ENCODE measurements at regions not wholly inside any gene's neighbourhood (a gene's known extent, or its start where the extent isn't known, plus 50 kb on each side); places are given as distances from the start of the nearest gene placed in this dataset.
"Not testable (repeated sequence)": the region's sequence is repeated elsewhere in the genome, so short reads cannot be mapped to it uniquely, and the experiment has no call there.

GRCh38 chr14:84401631-84402030 lies 1128.3 kb upstream of the FLRT2 start:
- no peak for DNase-seq

DNA sequence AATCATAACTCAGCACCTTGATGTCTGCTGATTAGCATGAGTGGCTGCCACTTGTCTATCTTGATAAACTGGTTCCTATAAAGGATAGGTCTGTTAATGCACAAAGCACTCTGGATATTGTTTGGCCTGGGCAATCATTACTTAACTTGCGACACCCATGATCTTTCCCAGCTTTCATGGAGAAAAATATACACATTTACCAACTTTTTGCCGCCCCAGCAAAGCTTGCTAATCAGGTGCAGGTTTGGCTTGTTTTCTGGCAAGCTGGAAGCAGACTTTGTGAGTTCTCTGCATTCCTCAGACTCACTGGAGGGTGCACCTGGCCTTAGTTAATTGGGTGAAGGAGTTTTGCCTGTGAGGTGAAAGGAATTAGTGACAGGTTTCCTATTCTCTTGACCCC lies 1126.4 kb upstream of the FLRT2 start:
- DNase-seq = no peak

DNA sequence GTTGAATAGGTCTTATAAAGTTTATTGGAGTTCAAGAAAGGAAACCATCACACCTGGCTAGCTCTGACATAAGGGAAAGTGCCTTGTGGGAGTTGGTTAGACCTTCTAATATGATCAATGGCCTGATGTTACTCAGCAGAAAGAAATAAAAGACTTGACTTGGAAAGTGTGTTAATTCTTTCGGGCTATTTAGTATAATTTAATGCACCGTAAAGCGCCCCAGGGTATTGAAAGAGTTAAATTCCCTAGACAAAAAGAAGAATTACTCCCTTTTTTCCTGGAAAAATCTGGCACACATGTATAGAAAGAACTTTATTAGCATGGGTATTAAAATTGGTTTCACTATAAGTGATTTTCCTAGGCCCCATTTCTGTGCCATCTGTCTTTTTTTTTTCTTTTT lies 1125.7 kb upstream of the FLRT2 start:
- DNase-seq = no peak

DNA sequence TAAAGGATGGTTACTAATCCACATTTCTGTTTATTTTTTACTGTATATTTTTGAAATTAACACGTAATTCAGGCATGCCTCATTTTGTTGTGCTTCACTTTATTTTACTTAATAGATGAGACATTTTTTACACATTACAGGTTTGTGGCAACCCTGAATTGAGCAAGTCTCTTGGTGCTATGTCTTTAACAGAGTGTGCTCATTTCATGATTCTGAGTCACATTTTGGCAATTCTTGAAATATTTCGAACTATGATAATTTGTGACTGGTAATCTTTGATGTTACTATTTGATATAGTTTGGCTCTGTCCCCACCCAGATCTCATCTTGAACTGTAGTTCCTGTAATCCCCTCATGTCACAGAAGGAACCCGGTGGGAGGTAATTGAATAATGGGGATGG lies 1120.5 kb upstream of the FLRT2 start:
- DNase-seq = no peak

DNA sequence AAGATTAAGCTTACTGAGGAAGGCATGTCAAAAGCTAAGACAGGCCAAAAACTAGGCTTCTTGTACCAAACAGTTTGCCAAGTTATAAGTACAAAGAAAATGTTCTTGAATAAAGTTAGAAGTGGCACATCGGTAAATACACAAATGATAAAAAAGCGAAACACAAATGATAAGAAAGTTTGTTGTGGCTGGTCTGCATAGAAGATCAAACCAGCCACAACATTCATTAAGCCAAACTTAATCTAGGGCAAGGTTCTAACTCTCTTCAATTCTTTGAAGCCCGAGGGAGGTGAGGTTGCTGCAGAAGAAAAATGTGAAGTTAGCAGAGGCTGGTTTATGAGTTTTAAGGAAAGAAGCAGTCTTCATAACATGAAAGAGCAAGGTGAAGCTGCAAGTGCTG lies 1119.6 kb upstream of the FLRT2 start:
- no peak for DNase-seq

GRCh38 chr14:84420221-84420620 lies 1109.7 kb upstream of the FLRT2 start:
- DNase-seq = no peak

DNA sequence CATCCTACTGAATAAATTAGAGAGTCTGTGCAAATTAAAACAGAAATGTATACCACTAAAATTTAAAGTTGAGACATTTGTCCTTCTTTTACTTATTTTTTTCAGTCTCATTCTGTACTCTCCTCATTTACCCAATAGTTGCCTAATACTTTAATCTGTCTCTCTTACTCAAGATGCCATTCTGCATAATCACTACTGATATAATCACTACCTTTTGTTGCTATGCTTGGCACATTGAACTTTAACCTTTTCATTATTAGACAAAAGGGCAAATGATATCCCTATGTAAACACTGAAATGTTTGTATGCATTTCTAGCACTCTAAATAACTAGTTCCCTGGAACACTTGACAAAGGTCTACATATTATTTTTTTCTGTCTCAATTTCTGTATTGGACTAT lies 1108.3 kb upstream of the FLRT2 start:
- DNase-seq = no peak

GRCh38 chr14:84425968-84426367 lies 1104.0 kb upstream of the FLRT2 start:
- DNase-seq = no peak

GRCh38 chr14:84432676-84433075 lies 1097.3 kb upstream of the FLRT2 start:
- no peak for DNase-seq

DNA sequence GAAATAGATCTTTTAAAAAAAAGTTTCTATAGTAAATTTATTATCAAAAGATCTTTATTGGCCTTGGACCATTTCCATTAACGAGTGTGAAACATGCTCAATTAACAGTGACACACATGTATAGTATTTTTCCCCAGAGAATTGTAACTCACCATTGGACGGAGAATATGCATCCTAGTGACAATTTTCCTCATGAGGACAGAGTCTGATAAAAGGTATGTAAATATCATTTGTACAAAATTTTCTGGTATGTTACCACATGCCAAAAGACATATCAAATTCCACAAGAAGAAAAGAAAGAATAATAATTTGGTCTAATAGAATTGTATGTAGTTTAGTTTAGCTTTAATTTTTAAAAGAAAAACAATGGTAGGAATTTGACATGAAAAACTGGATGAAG lies 1096.0 kb upstream of the FLRT2 start:
- no peak for DNase-seq

DNA sequence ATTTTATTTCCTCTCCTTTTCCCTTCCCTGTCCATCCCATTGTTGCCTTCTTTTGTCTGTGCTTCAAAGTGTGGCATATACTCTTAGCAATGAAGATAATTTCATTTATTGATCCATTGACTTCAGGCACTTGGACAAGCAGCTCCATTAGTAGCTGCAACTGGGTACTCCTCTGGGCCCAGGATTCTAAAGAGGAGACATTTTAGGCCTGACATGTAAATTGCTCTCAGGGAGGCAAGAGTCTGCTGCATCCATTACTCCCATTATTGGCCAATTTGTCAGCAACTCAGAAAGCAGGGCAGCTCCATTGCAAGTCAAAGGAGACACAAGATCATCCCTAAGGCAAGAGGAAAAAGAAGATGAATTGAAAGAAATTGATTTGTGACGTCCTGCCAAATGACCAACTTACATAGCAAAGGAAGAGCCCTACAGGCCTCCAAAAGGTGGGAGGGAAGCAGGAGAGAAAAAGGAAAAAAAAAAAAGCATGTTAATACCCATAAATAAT lies 1094.1 kb upstream of the FLRT2 start:
- DNase-seq = no peak

DNA sequence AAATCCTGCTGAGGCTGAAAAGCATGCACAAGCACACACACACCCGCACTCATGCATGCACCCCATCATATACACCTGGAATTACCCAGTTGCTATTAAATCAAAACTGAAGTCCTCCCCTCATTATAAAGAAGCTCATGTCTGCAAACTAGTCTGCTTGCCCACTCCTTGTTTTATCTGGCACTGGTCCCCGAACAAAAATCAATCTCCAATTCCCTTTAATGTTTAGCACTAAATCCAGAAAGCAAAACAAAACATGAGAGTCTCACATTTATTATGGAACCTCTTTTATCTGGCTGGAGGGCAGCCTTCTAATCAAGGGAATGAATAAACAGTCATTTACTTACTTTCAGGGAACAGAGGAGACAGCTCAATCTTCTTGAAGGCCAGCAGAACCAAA lies 1093.4 kb upstream of the FLRT2 start:
- no peak for DNase-seq

GRCh38 chr14:84442521-84442920 lies 1087.4 kb upstream of the FLRT2 start:
- no peak for DNase-seq

DNA sequence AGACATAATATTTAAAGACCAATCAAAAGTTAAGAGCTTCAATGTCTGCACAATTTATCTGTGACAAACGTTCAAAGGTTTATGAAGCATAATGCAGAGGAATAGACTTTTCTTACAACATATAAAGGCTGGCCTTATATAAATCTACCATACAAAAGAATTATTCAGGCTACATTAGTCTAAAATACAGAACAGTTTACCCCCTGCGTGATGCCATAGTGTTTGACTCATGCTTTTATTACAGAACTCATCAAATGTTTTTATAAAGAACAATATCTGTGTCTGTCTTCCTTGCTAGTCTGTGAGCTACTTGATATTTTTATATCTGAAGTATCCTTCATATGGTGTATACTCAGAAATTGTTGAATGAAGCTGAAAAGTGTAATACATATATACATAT lies 1084.5 kb upstream of the FLRT2 start:
- no peak for DNase-seq

- DNase-seq = no peak
Observed at GRCh38 chr14:84446250-84446649, 1083.7 kb upstream of the FLRT2 start.

DNA sequence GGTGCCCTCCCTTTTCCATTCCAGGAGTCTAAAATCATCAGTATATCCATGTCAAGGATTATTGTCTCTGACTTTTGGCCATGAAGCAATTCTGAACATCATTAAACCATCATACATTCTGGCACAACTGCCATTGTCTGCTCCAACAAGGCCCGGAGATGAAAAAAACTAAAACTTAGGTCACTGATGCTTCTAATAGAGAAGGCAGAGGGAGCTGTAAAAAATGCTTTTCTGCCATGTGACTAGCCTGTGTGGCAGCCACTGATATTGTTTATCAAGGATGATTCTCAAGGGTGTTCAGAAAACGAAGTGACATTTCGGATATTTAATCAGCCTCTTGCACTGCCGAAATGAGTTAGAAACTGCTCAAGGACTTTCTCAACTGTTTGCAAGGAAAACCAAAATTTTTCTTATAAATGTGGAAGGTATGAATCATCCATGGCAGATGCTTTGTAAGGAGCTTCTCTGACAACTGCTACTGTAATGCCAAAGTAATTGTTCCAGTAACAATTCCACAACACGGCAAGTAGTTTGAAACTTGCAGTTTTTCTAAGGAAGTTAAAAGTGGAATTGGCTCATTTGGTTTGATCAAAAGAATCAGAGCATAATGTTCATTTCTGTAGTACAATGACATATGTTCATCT lies 1076.5 kb upstream of the FLRT2 start:
- DNase-seq = no peak

DNA sequence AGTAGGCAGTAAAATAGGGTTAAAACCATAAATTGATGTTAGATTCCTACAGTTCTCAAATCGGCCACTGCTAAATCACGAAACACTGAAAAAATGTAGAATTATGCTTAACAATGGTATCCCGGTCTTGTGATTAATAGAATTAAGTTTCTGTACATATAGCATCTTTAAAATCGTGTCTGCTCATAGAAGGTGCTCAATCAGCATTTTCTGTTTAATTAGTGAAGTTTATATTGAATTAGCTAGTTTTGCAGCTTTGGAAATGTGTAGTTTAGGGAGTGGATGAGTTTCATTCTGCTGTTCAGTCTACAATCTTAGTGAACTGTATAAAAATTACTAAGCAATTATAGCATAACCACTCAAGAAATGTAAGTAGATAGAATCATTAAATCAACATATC lies 1075.8 kb upstream of the FLRT2 start:
- DNase-seq = no peak

DNA sequence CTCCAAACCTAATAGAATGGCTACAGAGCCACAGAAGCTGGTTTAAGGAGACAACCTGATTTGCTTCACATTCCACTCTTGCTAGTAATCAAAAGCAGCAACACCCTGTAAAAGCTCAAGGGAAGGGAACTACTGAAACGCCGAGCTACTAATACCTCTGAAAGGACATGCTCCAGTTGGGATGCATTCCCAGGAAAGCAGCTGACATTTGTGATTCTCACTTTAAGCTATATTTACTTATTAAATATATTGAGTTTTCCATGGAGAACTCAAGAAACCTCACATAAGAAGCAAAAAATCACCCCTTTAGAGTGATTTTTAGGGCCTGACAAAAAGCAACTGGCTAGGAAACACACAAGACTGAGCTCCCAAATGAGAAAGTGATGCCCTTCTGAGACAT lies 1073.0 kb upstream of the FLRT2 start:
- DNase-seq = no peak

DNA sequence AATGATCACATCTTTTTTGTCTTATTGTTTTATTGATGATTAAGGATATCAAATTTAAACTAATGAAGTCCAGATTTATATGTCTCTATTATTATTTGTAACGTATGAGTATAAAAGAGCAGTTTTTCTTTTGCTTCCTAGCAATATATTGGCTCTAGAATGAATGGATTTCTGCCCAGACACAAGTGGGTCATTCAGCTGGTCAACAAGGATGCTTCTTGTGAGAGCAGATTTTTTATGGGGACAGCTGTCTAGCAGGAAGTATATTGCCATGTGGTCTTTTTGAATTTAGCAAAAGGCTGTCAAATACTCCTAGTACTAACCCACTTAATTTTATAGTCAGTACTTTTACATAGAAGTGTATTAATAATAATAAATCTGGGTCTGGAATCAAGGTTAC lies 1071.1 kb upstream of the FLRT2 start:
- no peak for DNase-seq

GRCh38 chr14:84465880-84466279 lies 1064.1 kb upstream of the FLRT2 start:
- DNase-seq = no peak

DNA sequence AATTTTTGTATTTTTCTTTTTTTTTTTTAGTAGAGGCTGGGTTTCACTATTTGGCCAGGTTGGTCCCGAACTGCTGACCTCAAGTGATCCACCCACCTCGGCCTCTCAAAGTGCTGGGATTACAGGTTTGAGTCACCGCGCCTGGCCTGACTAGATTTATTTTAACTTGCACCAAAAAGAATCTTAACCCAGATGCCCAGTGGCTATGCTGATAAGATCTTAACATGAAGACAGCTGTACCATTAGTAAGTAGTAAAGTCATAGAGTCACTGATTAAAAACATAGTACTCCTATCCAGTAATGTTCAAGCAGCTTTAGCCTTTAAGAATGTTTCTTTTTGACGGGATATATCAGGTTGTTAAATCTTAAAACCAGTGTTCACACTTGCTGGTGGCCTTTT lies 1061.8 kb upstream of the FLRT2 start:
- DNase-seq = no peak

- DNase-seq = no peak
Observed at GRCh38 chr14:84477996-84478395, 1051.9 kb upstream of the FLRT2 start.

- no peak for DNase-seq
Observed at GRCh38 chr14:84482256-84483071, 1047.5 kb upstream of the FLRT2 start.

GRCh38 chr14:84483072-84483420 lies 1046.9 kb upstream of the FLRT2 start:
- DNase-seq = no peak

- DNase-seq = not testable (repeated sequence)
Observed at GRCh38 chr14:84484243-84484642, 1045.7 kb upstream of the FLRT2 start.

Measured in suppressor macrophage (primary cell).